ENCODE measurements at regions not wholly inside any gene's neighbourhood (a gene's known extent, or its start where the extent isn't known, plus 50 kb on each side); places are given as distances from the start of the nearest gene placed in this dataset.

- in situ Hi-C loops (cut with MboI): no loop called here
- no peak overlapping the region for H3K27ac ChIP-seq (ENCODE audit: extremely low read depth, low read depth, low read length)
- POLR2A ChIA-PET: no interaction called here
- TF ChIP-seq GTF2B (IDR thresholded peaks at IDR 0.05; ENCODE audit: extremely low read depth, insufficient read length): no peak
- TF ChIP-seq ZNF280B (CRISPR knock-in tag; IDR thresholded peaks at IDR 0.05): no peak
- TF ChIP-seq PYGO2 (tag; IDR thresholded peaks at IDR 0.05): no peak
- TF ChIP-seq XRCC3 (IDR thresholded peaks at IDR 0.05): no peak
- no peak for TF ChIP-seq POU5F1 (IDR thresholded peaks at IDR 0.05; ENCODE audit: borderline replicate concordance, low read depth, low read length, partially characterized antibody)
- TF ChIP-seq RB1 (IDR thresholded peaks at IDR 0.05; ENCODE audit: low read depth): no peak
- no peak for TF ChIP-seq ARID4B (CRISPR knock-in tag; IDR thresholded peaks at IDR 0.05)
- TF ChIP-seq TGIF2 (CRISPR knock-in tag; IDR thresholded peaks at IDR 0.05): no peak
- TF ChIP-seq CBFA2T2 (conservative IDR thresholded peaks at IDR 0.05): no peak
- no peak for TF ChIP-seq ZNF644 (tag; IDR thresholded peaks at IDR 0.05; ENCODE audit: low read depth)
- no peak for TF ChIP-seq IFI16 (CRISPR knock-in tag; IDR thresholded peaks at IDR 0.05)
- TF ChIP-seq YBX1 (IDR thresholded peaks at IDR 0.05): no peak
- no peak for TF ChIP-seq ZNF512 (tag; IDR thresholded peaks at IDR 0.05)
- TF ChIP-seq THRAP3 (IDR thresholded peaks at IDR 0.05; ENCODE audit: borderline replicate concordance): no peak
- no peak for TF ChIP-seq ZNF253 (CRISPR knock-in tag; conservative IDR thresholded peaks at IDR 0.05)
Measured at GRCh38 chr14:38605193-38606114, 349.6 kb upstream of the CLEC14A start.

More at GRCh38 chr14:38605193-38606114, 349.6 kb upstream of the CLEC14A start:
- Histone ChIP-seq H3K79me2 (ENCODE audit: control insufficient read depth, insufficient read depth, low read length) (no peaks in the 10 kb centered on the region), H3K4me3 (no peak overlapping the region), H3K9ac (ENCODE audit: insufficient read depth in 1 of 2, low read depth in 2 of 2, low read length in 2 of 2) (no peak overlapping the region), H3K9me1 (ENCODE audit: control insufficient read depth, insufficient read depth, low read length) (no peaks in the 10 kb centered on the region), H4K20me1 (replicated peaks; ENCODE audit: control insufficient read depth, insufficient read depth, low read length) (no peaks in the 10 kb centered on the region), H3K27me3 (ENCODE audit: control insufficient read depth in 2 of 2, insufficient read depth in 2 of 2, low read length in 2 of 2) (no peaks in the 10 kb centered on the region), H2AFZ (ENCODE audit: low read depth, low read length) (no peak overlapping the region), H3K36me3 (ENCODE audit: control insufficient read depth, insufficient read depth, low read length) (no peaks in the 10 kb centered on the region), H3K9me3 (replicated peaks; ENCODE audit: control insufficient read depth, insufficient read depth, low read depth, low read length) (no peaks in the 10 kb centered on the region), H3K4me1 (replicated peaks in 1 of 2; ENCODE audit: control insufficient read depth in 2 of 2, insufficient read depth in 2 of 2, low read length in 2 of 2) (no peaks in the 10 kb centered on the region), H3K4me2 (ENCODE audit: insufficient read depth, low read length) (no peak overlapping the region)
- WGBS (ENCODE audit: insufficient coverage, low coverage, missing lambda C conversion rate): 0% methylated on average over 2 of the region's 3 CpGs
- CTCF ChIA-PET (ENCODE audit: low intra/inter-chr PET ratio): no interaction called here
- intact Hi-C loops (cut with micrococcal nuclease): no loop called here
- no TSS peak for BruUV-seq (replicated peaks)
- no peak for FAIRE-seq
- no peak for DNase-seq (ENCODE audit: extremely low read depth in 1 of 4, low spot score in 3 of 4)
- no peak for ATAC-seq
